SU-DHL-6 (cell line): ENCODE measurements at regions not wholly inside any gene's neighbourhood (a gene's known extent, or its start where the extent isn't known, plus 50 kb on each side); places are given as distances from the start of the nearest gene placed in this dataset.

Source experiments
- CTCF ChIP-seq: fragments of 200-600 bp; sonication (generic); IDR thresholded peaks from one replicate; pipeline ENCODE4 v1.5.1; 2017; ENCODE audit warnings: antibody characterized with exemption, mild to moderate bottlenecking, low read length, moderate library complexity; ENCODE audit not compliant: insufficient read depth, poor library complexity, severe bottlenecking
- EZH2phosphoT487 ChIP-seq: fragments of 200-600 bp; sonication (generic), shearing (Covaris generic); conservative IDR thresholded peaks from 2 replicates; pipeline ENCODE4 v1.6.1; 2018; ENCODE audit warnings: mild to moderate bottlenecking, antibody characterized with exemption, low read length, moderate library complexity, mixed read lengths

DNA sequence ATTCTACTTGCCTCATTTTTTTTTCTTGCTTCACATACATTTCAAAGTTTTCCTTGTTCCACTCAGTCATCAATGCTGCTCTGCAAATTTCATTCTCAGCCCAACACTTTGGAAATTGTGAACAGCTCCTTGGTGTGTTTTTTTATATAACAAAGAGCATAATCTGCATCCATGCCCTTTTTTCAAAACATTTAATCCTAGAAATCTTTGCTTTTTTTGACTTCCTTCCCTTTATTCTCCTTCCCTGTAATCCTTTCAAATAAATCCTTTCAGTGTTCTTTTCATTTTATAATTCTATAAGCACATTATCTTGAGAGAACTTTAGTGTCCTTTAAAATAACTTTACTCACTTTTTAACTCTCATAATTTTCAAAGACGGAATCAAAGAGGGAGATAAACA, 1150.8 kb downstream of the SI start:
- TF ChIP-seq CTCF (no peak), EZH2phosphoT487 (no peak)
